Gastrocnemius medialis (tissue), 4 donors: ENCODE measurements at regions not wholly inside any gene's neighbourhood (a gene's known extent, or its start where the extent isn't known, plus 50 kb on each side); places are given as distances from the start of the nearest gene placed in this dataset.

Experiments
- POLR2A ChIP-seq, 2 donors: fragments of 450-650 bp; IDR thresholded peaks; one replicate each; pipeline ENCODE4 v1.6.1; 2017; ENCODE audit warnings: antibody characterized with exemption in 2 of 2, mild to moderate bottlenecking in 2 of 2, moderate library complexity in 2 of 2
- TF ChIP-seq, protein P1 (sequence below), 5 experiments: fragments of 450-650 bp in 3 of 5; fragments of 200-600 bp in 2 of 5; sonication (generic) in 2 of 5; IDR thresholded peaks in 4 of 5; conservative IDR thresholded peaks in 1 of 5; 1 replicate in 4 of 5; 2 replicates in 1 of 5; pipeline ENCODE4 v1.5.1; 2016 to 2019; ENCODE audit warnings: antibody characterized with exemption in 5 of 5, mild to moderate bottlenecking in 3 of 5, moderate library complexity in 3 of 5

- TF ChIP-seq, protein P1, sequence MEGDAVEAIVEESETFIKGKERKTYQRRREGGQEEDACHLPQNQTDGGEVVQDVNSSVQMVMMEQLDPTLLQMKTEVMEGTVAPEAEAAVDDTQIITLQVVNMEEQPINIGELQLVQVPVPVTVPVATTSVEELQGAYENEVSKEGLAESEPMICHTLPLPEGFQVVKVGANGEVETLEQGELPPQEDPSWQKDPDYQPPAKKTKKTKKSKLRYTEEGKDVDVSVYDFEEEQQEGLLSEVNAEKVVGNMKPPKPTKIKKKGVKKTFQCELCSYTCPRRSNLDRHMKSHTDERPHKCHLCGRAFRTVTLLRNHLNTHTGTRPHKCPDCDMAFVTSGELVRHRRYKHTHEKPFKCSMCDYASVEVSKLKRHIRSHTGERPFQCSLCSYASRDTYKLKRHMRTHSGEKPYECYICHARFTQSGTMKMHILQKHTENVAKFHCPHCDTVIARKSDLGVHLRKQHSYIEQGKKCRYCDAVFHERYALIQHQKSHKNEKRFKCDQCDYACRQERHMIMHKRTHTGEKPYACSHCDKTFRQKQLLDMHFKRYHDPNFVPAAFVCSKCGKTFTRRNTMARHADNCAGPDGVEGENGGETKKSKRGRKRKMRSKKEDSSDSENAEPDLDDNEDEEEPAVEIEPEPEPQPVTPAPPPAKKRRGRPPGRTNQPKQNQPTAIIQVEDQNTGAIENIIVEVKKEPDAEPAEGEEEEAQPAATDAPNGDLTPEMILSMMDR (IDR thresholded peaks at IDR 0.05 in 4 of 5, conservative IDR thresholded peaks at IDR 0.05 in 1 of 5), result no peak
- TF ChIP-seq POLR2A (IDR thresholded peaks at IDR 0.05), result no peak
Measured at GRCh38 chr2:4725618-4726017, 966.6 kb upstream of the SOX11 start.
